Thyroid gland (tissue), 4 donors: ENCODE measurements at regions not wholly inside any gene's neighbourhood (a gene's known extent, or its start where the extent isn't known, plus 50 kb on each side); places are given as distances from the start of the nearest gene placed in this dataset.

ENCODE experiments used
- DNase-seq, 2 donors: peaks; one replicate each; pipeline ENCODE4 v3.0.0-alpha.2; 2019
- H3K27ac ChIP-seq, 3 donors: fragments of 200-600 bp; sonication (generic); 1 replicate in 2 of 3; 2 replicates in 1 of 3; pipeline ENCODE4 v1.5.1; 2016 to 2019; ENCODE audit warnings: mild to moderate bottlenecking in 1 of 3, moderate library complexity in 1 of 3
- H3K27me3 ChIP-seq: fragments of 200-600 bp; sonication (generic); one replicate; pipeline ENCODE4 v1.5.1; 2019
- H3K36me3 ChIP-seq, 2 donors: fragments of 200-600 bp; sonication (generic); one replicate each; pipeline ENCODE4 v1.5.1; 2016 to 2019
- H3K4me1 ChIP-seq, 2 donors: fragments of 200-600 bp; sonication (generic); one replicate each; pipeline ENCODE4 v1.5.1; 2017 to 2019
- H3K4me3 ChIP-seq, 3 donors: fragments of 200-600 bp; sonication (generic); replicated peaks in 1 of 3; 1 replicate in 2 of 3; 2 replicates in 1 of 3; pipeline ENCODE4 v1.5.1; 2016; ENCODE audit warnings: mild to moderate bottlenecking in 1 of 3
- H3K9me3 ChIP-seq: fragments of 200-600 bp; sonication (generic); one replicate; pipeline ENCODE4 v1.5.1; 2017
- POLR2A ChIP-seq, 2 donors: fragments of 450-650 bp; IDR thresholded peaks; one replicate each; pipeline ENCODE4 v1.6.1; 2017; ENCODE audit warnings: antibody characterized with exemption in 2 of 2, mild to moderate bottlenecking in 2 of 2, moderate library complexity in 1 of 2
- WGBS, 2 donors: methylation state at CpG; one replicate each; pipeline ENCODE4 v1.1.5; 2017; 5-methylcytosine and 5-hydroxymethylcytosine counted together
- intact Hi-C: fragments of 100-400 bp; cut with DNase I; formaldehyde crosslinking; loops from one replicate; pipeline ENCODE4 v1.15.1; 2023
- TF ChIP-seq, protein P1 (sequence below), 6 experiments: fragments of 200-600 bp in 3 of 6; fragments of 450-650 bp in 3 of 6; sonication (generic) in 3 of 6; IDR thresholded peaks; one replicate each; pipeline ENCODE4 v1.5.1; 2016 to 2019; ENCODE audit warnings: antibody characterized with exemption in 6 of 6, mild to moderate bottlenecking in 2 of 6, inconsistent platforms in 1 of 6, moderate library complexity in 1 of 6

DNA sequence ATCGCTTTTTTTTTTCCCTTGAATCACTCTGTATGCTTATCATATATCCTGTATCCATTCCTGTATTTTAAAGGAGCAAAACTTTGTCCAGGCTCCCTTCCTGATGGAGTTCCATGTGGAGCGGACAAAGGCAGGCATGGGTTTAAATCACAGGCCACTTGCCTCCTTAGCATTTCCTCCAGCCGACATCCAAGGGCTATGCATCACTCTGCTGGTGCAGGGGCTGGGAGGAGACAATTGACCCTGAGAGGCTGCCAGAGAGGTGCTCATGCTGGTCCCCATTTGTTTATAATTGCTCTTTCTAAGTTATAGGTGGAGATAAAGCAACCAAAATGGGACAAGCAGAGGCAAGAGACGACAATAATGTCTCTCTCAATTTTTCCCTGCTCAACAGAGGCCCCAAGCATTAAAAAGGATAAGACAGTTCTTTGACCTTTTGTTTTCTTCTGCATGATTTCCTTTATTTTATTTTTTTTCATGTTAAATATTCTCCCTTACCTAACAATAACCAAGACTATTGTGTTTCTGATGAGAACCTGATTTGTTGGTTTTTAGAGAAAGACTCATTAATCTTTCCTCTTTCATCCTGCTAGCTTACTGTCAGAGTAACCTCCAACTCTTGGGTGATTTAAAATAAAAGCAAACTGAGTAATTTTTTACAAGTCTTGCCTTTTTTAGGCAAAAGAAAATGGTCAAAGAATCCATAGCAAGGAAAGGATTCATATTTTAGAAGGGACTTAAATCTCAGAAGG, 353.7 kb downstream of the ADGRL2 start:
- H3K36me3 ChIP-seq = no peaks in the 10 kb centered on the region

DNA sequence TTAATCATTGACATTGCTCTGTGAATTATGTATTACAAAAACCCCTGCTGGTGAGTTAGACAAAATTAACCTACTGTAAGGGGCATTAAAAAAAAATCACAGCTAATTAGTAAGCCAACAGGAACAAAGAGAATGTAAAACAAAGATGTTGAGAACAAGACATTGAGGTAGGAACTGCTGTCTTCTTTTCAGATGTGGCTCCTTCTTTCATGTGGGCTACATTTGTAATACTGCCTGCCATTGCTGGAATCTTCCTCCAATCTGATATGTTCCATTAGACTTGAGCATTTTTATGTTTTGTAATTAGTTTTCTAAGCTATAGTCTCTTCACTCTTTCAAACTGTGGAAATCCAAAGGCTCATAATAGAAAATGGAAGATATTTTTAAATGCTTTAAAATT, 353.0 kb downstream of the ADGRL2 start:
- Histone ChIP-seq H3K27ac (no peak overlapping the region), H3K4me1 (no peaks in the 10 kb centered on the region), H3K27me3 (no peaks in the 10 kb centered on the region), H3K36me3 (no peaks in the 10 kb centered on the region), H3K9me3 (no peaks in the 10 kb centered on the region), H3K4me3 (no peak overlapping the region)
- TF ChIP-seq, protein P1, sequence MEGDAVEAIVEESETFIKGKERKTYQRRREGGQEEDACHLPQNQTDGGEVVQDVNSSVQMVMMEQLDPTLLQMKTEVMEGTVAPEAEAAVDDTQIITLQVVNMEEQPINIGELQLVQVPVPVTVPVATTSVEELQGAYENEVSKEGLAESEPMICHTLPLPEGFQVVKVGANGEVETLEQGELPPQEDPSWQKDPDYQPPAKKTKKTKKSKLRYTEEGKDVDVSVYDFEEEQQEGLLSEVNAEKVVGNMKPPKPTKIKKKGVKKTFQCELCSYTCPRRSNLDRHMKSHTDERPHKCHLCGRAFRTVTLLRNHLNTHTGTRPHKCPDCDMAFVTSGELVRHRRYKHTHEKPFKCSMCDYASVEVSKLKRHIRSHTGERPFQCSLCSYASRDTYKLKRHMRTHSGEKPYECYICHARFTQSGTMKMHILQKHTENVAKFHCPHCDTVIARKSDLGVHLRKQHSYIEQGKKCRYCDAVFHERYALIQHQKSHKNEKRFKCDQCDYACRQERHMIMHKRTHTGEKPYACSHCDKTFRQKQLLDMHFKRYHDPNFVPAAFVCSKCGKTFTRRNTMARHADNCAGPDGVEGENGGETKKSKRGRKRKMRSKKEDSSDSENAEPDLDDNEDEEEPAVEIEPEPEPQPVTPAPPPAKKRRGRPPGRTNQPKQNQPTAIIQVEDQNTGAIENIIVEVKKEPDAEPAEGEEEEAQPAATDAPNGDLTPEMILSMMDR (IDR thresholded peaks at IDR 0.05) = no peak
- TF ChIP-seq POLR2A (IDR thresholded peaks at IDR 0.05) = no peak
- intact Hi-C loops = no loop called here
- DNase-seq = no peak

More for the DNA sequence above, 353.7 kb downstream of the ADGRL2 start:
- 75 to 88% methylated on average over 4 of the region's 4 CpGs for WGBS, 2 donors
- intact Hi-C loops = no loop called here
- H3K27ac ChIP-seq = no peak overlapping the region
- no peaks in the 10 kb centered on the region for H3K9me3 ChIP-seq
- H3K27me3 ChIP-seq = no peaks in the 10 kb centered on the region
- no peaks in the 10 kb centered on the region for H3K4me1 ChIP-seq
- TF ChIP-seq POLR2A (IDR thresholded peaks at IDR 0.05) = no peak
- TF ChIP-seq, protein P1 (IDR thresholded peaks at IDR 0.05) = no peak
- no peak for DNase-seq
- H3K4me3 ChIP-seq = no peak overlapping the region

DNA sequence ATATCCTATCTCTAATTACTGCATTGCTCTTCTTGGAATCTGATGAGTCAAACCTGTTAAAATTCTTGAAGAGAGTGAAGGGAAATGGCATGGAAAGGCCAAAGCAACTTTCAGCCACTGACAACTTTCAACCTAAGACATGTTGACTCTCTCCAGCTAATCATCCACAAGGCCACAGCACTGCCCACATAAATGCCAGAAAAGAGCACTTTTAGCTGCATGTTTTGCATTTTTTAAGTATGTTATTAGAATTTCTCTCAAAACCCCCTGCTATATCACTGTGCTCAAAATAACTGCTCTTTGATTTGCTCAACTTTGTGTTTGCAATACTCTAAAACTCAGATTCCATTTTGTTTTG, 352.5 kb downstream of the ADGRL2 start:
- intact Hi-C loops = no loop called here
- Histone ChIP-seq H3K4me1 (no peaks in the 10 kb centered on the region), H3K4me3 (no peak overlapping the region), H3K27me3 (no peaks in the 10 kb centered on the region), H3K36me3 (no peaks in the 10 kb centered on the region), H3K9me3 (no peaks in the 10 kb centered on the region), H3K27ac (no peak overlapping the region)
- no peak for DNase-seq
- TF ChIP-seq, protein P1 (IDR thresholded peaks at IDR 0.05) = no peak
- TF ChIP-seq POLR2A (IDR thresholded peaks at IDR 0.05) = no peak

DNA sequence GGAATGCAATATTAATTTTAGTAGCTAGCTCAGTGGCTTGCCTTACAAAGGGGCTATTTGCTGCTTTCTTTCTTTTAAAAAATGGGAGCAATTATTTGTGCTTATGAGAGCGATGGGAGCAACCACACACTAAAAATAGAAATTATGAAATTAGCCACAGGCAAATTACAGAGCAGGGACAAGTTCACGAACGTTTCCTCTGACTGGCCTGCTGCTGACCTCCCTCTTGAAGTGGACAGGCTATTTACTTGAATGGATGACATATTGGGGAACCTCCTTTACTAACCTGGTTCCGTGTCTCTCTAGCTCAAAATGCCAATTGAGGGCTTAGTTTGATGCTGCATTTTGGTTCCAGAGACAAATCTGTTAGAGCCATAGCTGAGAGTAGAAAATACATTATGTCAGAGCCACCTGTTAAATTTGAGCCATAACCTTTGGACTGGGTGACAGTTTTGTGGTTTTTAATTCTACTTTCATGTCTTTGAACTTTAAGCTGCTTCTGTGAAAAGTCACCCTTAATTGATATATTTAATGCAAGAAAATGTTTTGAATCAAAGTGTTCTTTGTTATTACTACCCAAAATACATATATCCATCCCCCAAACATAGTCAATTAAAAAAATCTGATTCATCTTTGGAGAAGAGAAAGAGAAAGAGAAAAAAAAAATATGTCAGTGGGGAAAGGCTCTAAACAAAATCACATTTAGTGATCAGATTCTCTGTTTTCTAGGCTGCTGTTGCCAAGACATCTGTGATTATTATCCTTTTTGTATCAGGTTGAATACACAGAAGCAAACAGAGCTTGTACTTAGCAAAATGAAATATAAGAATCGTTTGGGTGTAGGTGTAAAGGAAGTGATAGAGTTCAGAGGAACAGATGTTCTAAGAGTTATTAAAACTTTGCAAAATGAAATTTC, 351.9 kb downstream of the ADGRL2 start:
- H3K27ac ChIP-seq = no peak overlapping the region
- TF ChIP-seq POLR2A (IDR thresholded peaks at IDR 0.05) = no peak
- TF ChIP-seq, protein P1 (IDR thresholded peaks at IDR 0.05) = no peak
- no peaks in the 10 kb centered on the region for H3K36me3 ChIP-seq
- no peaks in the 10 kb centered on the region for H3K27me3 ChIP-seq
- no peaks in the 10 kb centered on the region for H3K9me3 ChIP-seq
- no peaks in the 10 kb centered on the region for H3K4me1 ChIP-seq
- 63 to 84% methylated on average over 5 of the region's 5 CpGs for WGBS, 2 donors
- intact Hi-C loops = no loop called here
- no peak for DNase-seq
- H3K4me3 ChIP-seq = no peak overlapping the region

DNA sequence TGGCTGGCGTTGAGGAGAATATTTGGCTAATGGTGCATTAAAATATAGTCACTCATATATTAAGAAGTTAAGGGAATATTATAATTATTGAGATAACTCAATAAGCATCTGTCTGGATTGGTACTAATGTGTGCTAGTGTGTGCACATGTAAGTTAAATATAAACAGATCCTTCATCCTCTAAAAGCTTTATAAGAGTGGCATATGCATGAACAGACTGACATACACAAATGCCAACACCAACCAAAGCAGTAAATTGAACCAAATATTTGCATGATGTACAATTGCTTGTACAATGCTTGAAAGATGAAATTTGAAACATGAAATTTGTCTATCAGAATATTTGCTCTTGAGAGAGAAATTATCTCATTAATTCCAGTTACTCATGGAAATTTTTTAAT, 344.9 kb downstream of the ADGRL2 start:
- WGBS, 2 donors = 89 to 100% methylated on average over 1 of the region's 1 CpG
- TF ChIP-seq, protein P1 (IDR thresholded peaks at IDR 0.05) = no peak
- TF ChIP-seq POLR2A (IDR thresholded peaks at IDR 0.05) = no peak

More for the DNA sequence above, 344.9 kb downstream of the ADGRL2 start:
- Histone ChIP-seq H3K9me3 (no peaks in the 10 kb centered on the region), H3K4me1 (no peaks in the 10 kb centered on the region), H3K27me3 (no peaks in the 10 kb centered on the region), H3K36me3 (no peaks in the 10 kb centered on the region), H3K4me3 (no peak overlapping the region), H3K27ac (no peak overlapping the region)
- no peak for DNase-seq
- intact Hi-C loops = no loop called here
